Right cardiac atrium (tissue), 5 donors: ENCODE measurements at regions not wholly inside any gene's neighbourhood (a gene's known extent, or its start where the extent isn't known, plus 50 kb on each side); places are given as distances from the start of the nearest gene placed in this dataset.
"Not testable (repeated sequence)": the region's sequence is repeated elsewhere in the genome, so short reads cannot be mapped to it uniquely, and the experiment has no call there.

ENCODE experiments used
- ATAC-seq, 2 donors: fragments of 200-7000 bp; cut with Tn5 transposase; one replicate each; pipeline versions ENCODE4 v1.8.0 to v1.9.1; 2020; ENCODE audit warnings: moderate library complexity in 2 of 2, mild to moderate bottlenecking in 1 of 2
- DNase-seq, 3 donors: peaks; one replicate each; pipeline ENCODE4 v3.0.0-alpha.2; 2020
- H3K27ac ChIP-seq: one replicate; pipeline ENCODE4 v1.5.1; 2013; ENCODE audit warnings: mild to moderate bottlenecking, low read length, control low read depth, moderate library complexity
- H3K27me3 ChIP-seq: one replicate; pipeline ENCODE4 v1.6.1; 2013; ENCODE audit not compliant: control insufficient read depth, insufficient read depth
- H3K4me1 ChIP-seq: one replicate; pipeline ENCODE4 v1.6.1; 2013; ENCODE audit warnings: low read length; ENCODE audit not compliant: control insufficient read depth, insufficient read depth
- H3K4me3 ChIP-seq: one replicate; pipeline ENCODE4 v1.5.1; 2013; ENCODE audit warnings: low read length, control low read depth
- H3K9me3 ChIP-seq: one replicate; pipeline ENCODE4 v1.6.1; 2013; ENCODE audit warnings: low read length; ENCODE audit not compliant: control insufficient read depth
- WGBS: extraction: QIAGEN DNeasy Blood & Tissue Kit; methylation state at CpG from one replicate; pipeline ENCODE4 v1.1.7; 2013; 5-methylcytosine and 5-hydroxymethylcytosine counted together
- intact Hi-C, 4 donors: fragments of 100-400 bp; cut with DNase I; formaldehyde crosslinking; loops; one replicate each; pipeline versions ENCODE4 v1.11.0 to v1.14.0; 2022 to 2023
- donor health status: healthy with polysubstance abuse.
- donor health status: DM: no; HTN: yes; CAD: no.
- donor health status: DM: no; HTN: no; CAD: no.
- donor health status: DM: no; HTN: yes; CAD: no; lungs with severe emphysema.
- donor health status: DM: yes; HTN: yes; CAD: no.

- WGBS: 53% methylated on average over 2 of the region's 2 CpGs
These were observed 1459.9 kb downstream of the GRIK2 start for GRCh38 chr6:102853249-102853955.

GRCh38 chr6:102848796-102849195 lies 1455.3 kb downstream of the GRIK2 start:
- intact Hi-C loops: no loop called here
- 74% methylated on average over 1 of the region's 1 CpG for WGBS
- no peak for ATAC-seq

More at GRCh38 chr6:102853249-102853955, 1459.9 kb downstream of the GRIK2 start:
- Histone ChIP-seq H3K27me3 (no peaks in the 10 kb centered on the region), H3K4me3 (no peak overlapping the region), H3K4me1 (no peaks in the 10 kb centered on the region), H3K9me3 (no peaks in the 10 kb centered on the region), H3K27ac (no peak overlapping the region)
- ATAC-seq (no peak), DNase-seq (no peak)
- intact Hi-C loops: no loop called here

DNA sequence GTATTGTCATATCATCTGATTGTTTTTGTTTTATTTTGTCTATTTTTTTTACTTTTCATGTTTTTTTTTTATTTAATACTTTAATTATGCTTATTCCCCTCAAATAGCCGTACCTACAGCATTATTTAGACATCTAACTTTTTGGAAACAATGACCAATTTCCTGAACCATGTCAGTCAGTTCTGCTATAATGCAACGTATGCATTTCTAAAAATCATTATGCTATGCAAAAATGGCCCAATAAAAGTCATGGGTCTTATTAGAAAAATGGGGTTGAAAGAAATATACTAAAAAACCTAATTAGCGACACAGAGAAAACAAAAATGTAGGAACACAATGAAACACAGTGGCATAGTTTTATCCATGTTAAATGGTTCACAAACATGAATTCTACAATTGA lies 1454.7 kb downstream of the GRIK2 start:
- intact Hi-C loops: no loop called here
- WGBS: 70% methylated on average over 3 of the region's 3 CpGs
- DNase-seq: no peak
- no peak for ATAC-seq
- Histone ChIP-seq H3K9me3 (no peaks in the 10 kb centered on the region), H3K27ac (no peak overlapping the region), H3K27me3 (no peaks in the 10 kb centered on the region), H3K4me1 (no peaks in the 10 kb centered on the region), H3K4me3 (no peak overlapping the region)

More at GRCh38 chr6:102848796-102849195, 1455.3 kb downstream of the GRIK2 start:
- Histone ChIP-seq H3K27me3 (no peaks in the 10 kb centered on the region), H3K9me3 (no peaks in the 10 kb centered on the region), H3K4me3 (no peak overlapping the region), H3K27ac (no peak overlapping the region), H3K4me1 (no peaks in the 10 kb centered on the region)
- DNase-seq: no peak

- no peaks in the 10 kb centered on the region for H3K9me3 ChIP-seq
- 64% methylated on average over 2 of the region's 2 CpGs for WGBS
- H3K4me3 ChIP-seq: no peak overlapping the region
- no peak for ATAC-seq
- no peak for DNase-seq
- H3K27me3 ChIP-seq: no peaks in the 10 kb centered on the region
- H3K27ac ChIP-seq: no peak overlapping the region
- H3K4me1 ChIP-seq: no peaks in the 10 kb centered on the region
- intact Hi-C loops: no loop called here
These were observed 1447.6 kb downstream of the GRIK2 start for GRCh38 chr6:102841060-102841459.

GRCh38 chr6:102832021-102832420 lies 1438.5 kb downstream of the GRIK2 start:
- no peaks in the 10 kb centered on the region for H3K9me3 ChIP-seq
- no peaks in the 10 kb centered on the region for H3K4me1 ChIP-seq
- ATAC-seq: no peak
- no peak overlapping the region for H3K27ac ChIP-seq
- no peak for DNase-seq
- WGBS: 97% methylated on average over 1 of the region's 1 CpG
- intact Hi-C loops: no loop called here
- no peak overlapping the region for H3K4me3 ChIP-seq
- H3K27me3 ChIP-seq: no peaks in the 10 kb centered on the region

- H3K27me3 ChIP-seq: no peaks in the 10 kb centered on the region
- intact Hi-C loops: no loop called here
- 46% methylated on average over 2 of the region's 2 CpGs for WGBS
- no peak for ATAC-seq
- H3K4me1 ChIP-seq: no peaks in the 10 kb centered on the region
- no peak overlapping the region for H3K4me3 ChIP-seq
- H3K27ac ChIP-seq: no peak overlapping the region
- no peaks in the 10 kb centered on the region for H3K9me3 ChIP-seq
- DNase-seq: no peak
These were observed 1426.6 kb downstream of the GRIK2 start for GRCh38 chr6:102820098-102820497.

- H3K27me3 ChIP-seq: no peaks in the 10 kb centered on the region
- no peak overlapping the region for H3K4me3 ChIP-seq
- no peaks in the 10 kb centered on the region for H3K4me1 ChIP-seq
- ATAC-seq (no peak), DNase-seq (no peak)
- WGBS: 77% methylated on average over 4 of the region's 4 CpGs
- no peak overlapping the region for H3K27ac ChIP-seq
- no peaks in the 10 kb centered on the region for H3K9me3 ChIP-seq
- intact Hi-C loops: no loop called here
These were observed 1421.7 kb downstream of the GRIK2 start for GRCh38 chr6:102815207-102815606.

DNA sequence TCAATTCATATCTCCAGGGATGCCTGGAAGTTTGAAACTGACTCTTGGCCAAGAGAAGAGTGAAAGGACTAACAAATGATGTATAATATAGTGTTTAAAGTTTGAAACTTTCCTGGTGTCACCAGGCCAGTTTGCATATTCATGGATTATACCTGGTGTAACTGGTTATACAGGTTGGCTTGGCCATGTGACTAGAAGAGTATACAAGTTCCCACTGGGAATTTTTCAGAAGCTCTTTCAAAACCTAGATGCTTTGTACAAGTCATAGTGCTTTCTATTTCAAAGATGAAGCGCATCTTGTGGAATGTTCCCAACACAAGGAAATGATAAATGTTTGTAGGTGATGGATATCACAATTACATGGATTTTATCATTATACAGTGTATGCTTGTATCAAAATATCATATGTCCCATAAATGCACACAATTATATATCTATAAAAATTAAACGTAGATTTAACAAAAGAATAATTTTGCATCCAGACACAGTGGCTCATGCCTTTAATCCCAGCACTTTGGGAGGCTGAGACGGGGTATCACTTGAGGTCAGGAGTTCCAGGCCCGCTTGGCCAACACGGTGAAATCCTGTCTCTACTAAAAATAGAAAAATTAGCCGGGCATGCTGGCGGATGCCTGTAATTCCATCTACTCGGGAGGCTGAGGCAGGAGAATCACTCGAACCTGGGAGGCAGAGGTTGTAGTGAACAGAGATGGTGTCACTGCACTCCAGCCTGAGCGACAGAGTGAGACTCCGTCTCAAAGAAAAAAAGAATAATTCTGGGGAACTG lies 1420.2 kb downstream of the GRIK2 start:
- Histone ChIP-seq H3K4me1 (no peaks in the 10 kb centered on the region), H3K27me3 (no peaks in the 10 kb centered on the region), H3K4me3 (no peak overlapping the region), H3K27ac (no peak overlapping the region), H3K9me3 (no peaks in the 10 kb centered on the region)
- ATAC-seq (no peak), DNase-seq (no peak)
- 78% methylated on average over 11 of the region's 11 CpGs for WGBS
- intact Hi-C loops: no loop called here

- 53% methylated on average over 3 of the region's 3 CpGs for WGBS
- no peak overlapping the region for H3K27ac ChIP-seq
- intact Hi-C loops: no loop called here
- H3K4me3 ChIP-seq: no peak overlapping the region
- DNase-seq (no peak), ATAC-seq (no peak)
- no peaks in the 10 kb centered on the region for H3K4me1 ChIP-seq
- no peaks in the 10 kb centered on the region for H3K27me3 ChIP-seq
- no peaks in the 10 kb centered on the region for H3K9me3 ChIP-seq
These were observed 1418.7 kb downstream of the GRIK2 start for GRCh38 chr6:102812242-102812641.

- WGBS: 87% methylated on average over 11 of the region's 11 CpGs
- H3K4me3 ChIP-seq, intact Hi-C loops, DNase-seq, H3K27ac ChIP-seq, H3K27me3 ChIP-seq, H3K9me3 ChIP-seq, ATAC-seq, H3K4me1 ChIP-seq: not testable (repeated sequence)
These were observed 1415.5 kb downstream of the GRIK2 start for GRCh38 chr6:102808944-102809505.

DNA sequence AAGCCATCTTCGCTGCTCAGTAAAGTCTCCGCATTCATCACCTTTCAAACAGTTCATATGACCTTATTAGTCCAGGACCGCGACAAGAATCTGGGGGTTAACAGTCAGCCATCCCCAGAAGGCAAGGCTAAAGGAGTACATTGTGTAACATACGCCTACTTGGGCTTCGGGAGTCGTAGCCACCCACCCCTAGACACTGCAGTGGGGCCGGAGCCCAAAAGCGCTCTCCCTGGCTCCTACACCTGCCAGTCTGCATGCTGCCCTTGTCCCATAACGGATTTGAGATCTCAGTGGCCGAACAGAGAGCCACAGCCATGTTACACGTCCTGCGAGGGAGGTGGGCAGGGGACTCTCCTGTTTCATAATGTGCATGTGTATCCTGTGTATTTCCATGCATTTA lies 1405.5 kb downstream of the GRIK2 start:
- no peak for DNase-seq
- intact Hi-C loops: no loop called here
- no peaks in the 10 kb centered on the region for H3K4me1 ChIP-seq

More for the DNA sequence above, 1405.5 kb downstream of the GRIK2 start:
- H3K27me3 ChIP-seq: no peaks in the 10 kb centered on the region
- H3K9me3 ChIP-seq: no peaks in the 10 kb centered on the region
- 64% methylated on average over 13 of the region's 13 CpGs for WGBS
- no peak overlapping the region for H3K4me3 ChIP-seq
- no peak for ATAC-seq
- H3K27ac ChIP-seq: no peak overlapping the region
